GM23338 (cell line): ENCODE measurements at regions not wholly inside any gene's neighbourhood (a gene's known extent, or its start where the extent isn't known, plus 50 kb on each side); places are given as distances from the start of the nearest gene placed in this dataset. TPM values are rescaled to one million over a fixed set of nuclear protein-coding genes. Genes with fewer than 3 reads are reported as not detected.
"Not testable (repeated sequence)": the region's sequence is repeated elsewhere in the genome, so short reads cannot be mapped to it uniquely, and the experiment has no call there.

Source experiments
- ATAC-seq: fragments of 200-7000 bp; cut with Tn5 transposase; 3 replicates; pipeline ENCODE4 v1.9.1; 2020
- DNase-seq: peaks from one replicate; pipeline ENCODE4 v3.0.0-alpha.2; 2015; ENCODE audit warnings: low spot score
- H2AFZ ChIP-seq: fragments of 200-600 bp; sonication (generic); 2 replicates; pipeline ENCODE4 v1.8.0; 2016; ENCODE audit warnings: antibody characterized with exemption, mild to moderate bottlenecking, moderate library complexity
- H3F3A ChIP-seq: fragments of 200-600 bp; sonication (generic); replicated peaks from 2 replicates; pipeline ENCODE4 v1.8.0; 2017; ENCODE audit warnings: antibody characterized with exemption, mixed run types, low read depth
- H3K27ac ChIP-seq: fragments of 200-600 bp; sonication (generic); 2 replicates; pipeline ENCODE4 v1.6.1; 2016; ENCODE audit warnings: low read depth
- H3K27me3 ChIP-seq: fragments of 200-600 bp; sonication (generic); 2 replicates; pipeline ENCODE4 v1.8.0; 2016; ENCODE audit warnings: mild to moderate bottlenecking, mixed run types, moderate library complexity; ENCODE audit not compliant: insufficient read depth
- H3K36me3 ChIP-seq: fragments of 200-600 bp; sonication (generic); 2 replicates; pipeline ENCODE4 v1.8.0; 2016; ENCODE audit warnings: mild to moderate bottlenecking; ENCODE audit not compliant: insufficient read depth
- H3K4me1 ChIP-seq: fragments of 200-600 bp; sonication (generic); 2 replicates; pipeline ENCODE4 v1.8.0; 2016; ENCODE audit warnings: mild to moderate bottlenecking, moderate library complexity; ENCODE audit not compliant: insufficient read depth
- H3K4me2 ChIP-seq: fragments of 200-600 bp; sonication (generic); 2 replicates; pipeline ENCODE4 v1.7.1; 2017; ENCODE audit warnings: mixed run types
- H3K4me3 ChIP-seq: fragments of 200-600 bp; sonication (generic); 2 replicates; pipeline ENCODE4 v1.6.1; 2016; ENCODE audit warnings: mixed run types
- H3K79me2 ChIP-seq: fragments of 200-600 bp; sonication (generic); replicated peaks from 2 replicates; pipeline ENCODE4 v1.8.0; 2017; ENCODE audit warnings: mild to moderate bottlenecking; ENCODE audit not compliant: insufficient read depth
- H3K9me2 ChIP-seq: fragments of 200-600 bp; sonication (generic); 2 replicates; pipeline ENCODE4 v1.8.0; 2017; ENCODE audit not compliant: insufficient read depth
- H4K20me1 ChIP-seq: fragments of 200-600 bp; sonication (generic); replicated peaks from 2 replicates; pipeline ENCODE4 v1.8.0; 2017; ENCODE audit warnings: mild to moderate bottlenecking; ENCODE audit not compliant: insufficient read depth
- H3K27ac Mint-ChIP-seq: 2 replicates; pipeline ENCODE4 v1.8.0; 2020; ENCODE audit warnings: inconsistent platforms, mild to moderate bottlenecking, moderate library complexity, mixed read lengths
- H3K27me3 Mint-ChIP-seq: 3 replicates; pipeline ENCODE4 v1.8.0; 2022; ENCODE audit warnings: low read depth, mild to moderate bottlenecking, moderate library complexity, mixed read lengths, inconsistent platforms; ENCODE audit not compliant: insufficient read depth, poor library complexity
- H3K36me3 Mint-ChIP-seq: 3 replicates; pipeline ENCODE4 v1.8.0; 2021; ENCODE audit warnings: low read depth, mild to moderate bottlenecking, inconsistent platforms, moderate library complexity, mixed read lengths
- H3K4me1 Mint-ChIP-seq: 3 replicates; pipeline ENCODE4 v1.8.0; 2020; ENCODE audit warnings: mild to moderate bottlenecking, inconsistent platforms, mixed read lengths
- H3K4me3 Mint-ChIP-seq: 3 replicates; pipeline ENCODE4 v1.8.0; 2021; ENCODE audit warnings: moderate library complexity, mild to moderate bottlenecking, inconsistent platforms, mixed read lengths
- H3K9me3 Mint-ChIP-seq: 3 replicates; pipeline ENCODE4 v1.8.0; 2020; ENCODE audit warnings: moderate library complexity, mild to moderate bottlenecking, inconsistent platforms, mixed read lengths
- CTCF ChIP-seq, 2 experiments: fragments of 200-600 bp in 1 of 2; sonication (generic) in 1 of 2; conservative IDR thresholded peaks; 2 replicates each; pipeline versions ENCODE4 v1.5.1 to v1.6.1; 2016 to 2017; ENCODE audit warnings: antibody characterized with exemption in 2 of 2, low read depth in 2 of 2, mild to moderate bottlenecking in 2 of 2, moderate library complexity in 1 of 2
- EZH2 ChIP-seq: fragments of 200-600 bp; sonication (generic); IDR thresholded peaks from one replicate; pipeline ENCODE4 v1.8.0; 2017; ENCODE audit warnings: antibody characterized with exemption, mild to moderate bottlenecking, low read depth; ENCODE audit not compliant: unreplicated experiment
- ZNF114 ChIP-seq: fragments of 250-450 bp; sonication (Bioruptor Pico); IDR thresholded peaks from 2 replicates; pipeline ENCODE4 v1.5.0; 2020; ENCODE audit warnings: mild to moderate bottlenecking, moderate library complexity
- microRNA-seq: library from miRNA; unstranded; fragments of <30 nt; microRNA quantifications from one replicate; pipeline ENCODE4, GENCODE V29; 2017
- small RNA-seq: library from RNA; depleted of rRNA; stranded (forward); fragments of <200 nt; gene quantifications from one replicate; pipeline ENCODE3, GENCODE V24; 2014; ENCODE audit warnings: low replicate concordance

DNA sequence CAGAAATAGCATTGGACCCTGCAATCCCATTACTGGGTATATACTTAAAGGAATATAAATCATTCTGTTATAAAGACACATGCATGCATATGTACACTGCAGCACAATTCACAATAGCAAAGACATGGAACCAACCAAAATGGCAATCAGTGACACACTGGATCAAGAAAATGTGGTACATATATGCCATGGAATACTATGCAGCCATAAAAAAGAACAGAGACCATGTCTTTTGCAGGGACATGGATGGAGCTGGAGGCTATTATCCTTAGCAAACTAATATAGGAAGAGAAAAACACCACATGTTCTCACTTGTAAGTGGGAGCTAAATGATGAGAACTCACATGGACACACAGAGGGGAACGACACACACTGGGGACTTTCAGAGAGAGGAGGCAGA lies 53.9 kb upstream of the GOLGA8A start:
- H3K36me3 Mint-ChIP-seq, ATAC-seq, H3K4me1 Mint-ChIP-seq, H3K4me3 ChIP-seq, H3K27ac Mint-ChIP-seq, H3K36me3 ChIP-seq, H3K4me3 Mint-ChIP-seq, H3K4me2 ChIP-seq, H4K20me1 ChIP-seq, H3K9me3 Mint-ChIP-seq, H3F3A ChIP-seq, H3K4me1 ChIP-seq, H2AFZ ChIP-seq, H3K27ac ChIP-seq, H3K79me2 ChIP-seq, H3K9me2 ChIP-seq, DNase-seq: not testable (repeated sequence)
- peaks cover 52% of the 10 kb centered on the region for H3K27me3 Mint-ChIP-seq
- peaks cover 60% of the 10 kb centered on the region for H3K27me3 ChIP-seq

- Histone ChIP-seq H3K79me2 (no peaks in the 10 kb centered on the region), H4K20me1 (no peaks in the 10 kb centered on the region), H3K4me3 (peak overlapping the region; percentile 70), H3K36me3 (no peaks in the 10 kb centered on the region), H2AFZ (peak overlapping the region; percentile 98), H3K27me3 (peaks cover 51% of the 10 kb centered on the region), H3K4me1 (0 out of 2 replicates have a peak, but pooled peaks cover 5% of the 10 kb centered on the region), H3K4me2 (peak overlapping the region; percentile 85), H3K9me2 (no peaks in the 10 kb centered on the region), H3K27ac (no peak overlapping the region), H3F3A (no peaks in the 10 kb centered on the region)
- TF ChIP-seq EZH2 (peak; percentile 47), ZNF114 (no peak), CTCF (conservative IDR thresholded peaks at IDR 0.05; ENCODE audit: low read depth in 2 of 2) (no peak)
- DNase-seq (peak; percentile 73), ATAC-seq (peak; percentile 53)
- H3K27me3 Mint-ChIP-seq, result peaks cover 45% of the 10 kb centered on the region
- peaks cover 7% of the 10 kb centered on the region; the same call in 2 of the 3 replicates for H3K9me3 Mint-ChIP-seq
- peak overlapping the region; percentile 71 for H3K4me3 Mint-ChIP-seq
- H3K36me3 Mint-ChIP-seq, result peaks cover 4% of the 10 kb centered on the region; the same call in 1 of the 3 replicates
- no peak overlapping the region for H3K27ac Mint-ChIP-seq
- H3K4me1 Mint-ChIP-seq, result peaks cover 6% of the 10 kb centered on the region
Measured at GRCh38 chr15:34490417-34491193, 53.0 kb upstream of the GOLGA8A start.

GRCh38 chr15:34488973-34489959 lies 51.7 kb upstream of the GOLGA8A start:
- H3K27me3 ChIP-seq, result peaks cover 37% of the 10 kb centered on the region
- H3K27me3 Mint-ChIP-seq, result peaks cover 31% of the 10 kb centered on the region

More at GRCh38 chr15:34488973-34489959, 51.7 kb upstream of the GOLGA8A start:
- not testable (repeated sequence) for H3K4me3 Mint-ChIP-seq, H3K27ac Mint-ChIP-seq, H3F3A ChIP-seq, H3K4me1 Mint-ChIP-seq, H4K20me1 ChIP-seq, H3K4me3 ChIP-seq, H3K79me2 ChIP-seq, H3K4me2 ChIP-seq, H3K9me2 ChIP-seq, H2AFZ ChIP-seq, H3K9me3 Mint-ChIP-seq, ATAC-seq, H3K36me3 ChIP-seq, DNase-seq, H3K27ac ChIP-seq, H3K36me3 Mint-ChIP-seq, H3K4me1 ChIP-seq

Small RNA genes in the stretch of these regions (microRNA-seq; reads per million reads assigned to microRNA genes)
- not detected for gene MIR1233-2

Small RNA genes in the stretch of these regions (small RNA-seq; reads per million reads assigned to genes)
- not detected for gene MIR1233-2
